Brain microvascular endothelial cell (primary cell): ENCODE measurements at regions not wholly inside any gene's neighbourhood (a gene's known extent, or its start where the extent isn't known, plus 50 kb on each side); places are given as distances from the start of the nearest gene placed in this dataset.
A peak's percentile ranks its signal among the peaks of the same experiment; 100 is the strongest.
"Not testable (repeated sequence)": the region's sequence is repeated elsewhere in the genome, so short reads cannot be mapped to it uniquely, and the experiment has no call there.

Source experiments
- DNase-seq: peaks from one replicate; pipeline ENCODE4 v3.0.0-alpha.2; 2020
- H3K27ac ChIP-seq: fragments of 250-450 bp; sonication (Bioruptor Pico); 2 replicates; pipeline ENCODE4 v1.5.1; 2020; ENCODE audit warnings: mild to moderate bottlenecking, moderate library complexity
- H3K27me3 ChIP-seq: fragments of 250-450 bp; sonication (Bioruptor Pico); replicated peaks from 2 replicates; pipeline ENCODE4 v1.5.1; 2020; ENCODE audit warnings: mild to moderate bottlenecking
- H3K36me3 ChIP-seq: fragments of 250-450 bp; sonication (Bioruptor Pico); replicated peaks from 2 replicates; pipeline ENCODE4 v1.5.1; 2020; ENCODE audit warnings: mild to moderate bottlenecking
- H3K4me3 ChIP-seq: 2 replicates; pipeline ENCODE4 v1.5.1; 2011; ENCODE audit warnings: low read depth, mild to moderate bottlenecking, control low read depth, low read length, moderate library complexity
- in situ Hi-C: cut with HindIII; loops from 2 replicates; pipeline ENCODE4 v1.10.0; 2017; ENCODE audit warnings: low sequenced_read_pairs, low pct_ligation_motif_present
- TF ChIP-seq, protein P1 (sequence below): IDR thresholded peaks from 2 replicates; pipeline ENCODE4 v1.5.1; 2011; ENCODE audit warnings: low read depth, mild to moderate bottlenecking, moderate library complexity, low read length, control low read depth, inconsistent platforms; ENCODE audit errors: missing control alignments

DNA sequence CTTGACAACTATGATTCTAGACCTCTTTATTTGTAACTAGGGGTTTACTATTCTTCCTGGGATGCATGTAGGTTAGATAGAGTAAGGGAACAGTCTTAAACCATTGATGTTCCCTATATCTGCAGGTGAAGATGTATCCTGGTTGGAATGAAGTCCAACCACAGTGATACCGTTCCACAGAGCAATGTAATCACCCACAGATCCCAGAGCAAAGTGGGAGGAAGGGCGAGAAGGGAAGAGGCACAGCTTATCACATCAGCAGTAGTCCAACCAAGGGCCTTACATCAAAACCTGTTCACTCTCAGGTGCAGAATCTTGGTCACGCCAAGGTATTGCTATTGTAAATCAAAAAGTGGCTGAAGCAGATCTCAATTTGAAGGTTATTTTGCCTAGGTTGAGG lies 61.8 kb upstream of the LIPC start:
- no peak overlapping the region for H3K4me3 ChIP-seq
- peak overlapping the region; percentile 24 for H3K27ac ChIP-seq
- no peak for DNase-seq
- H3K36me3 ChIP-seq, result no peaks in the 10 kb centered on the region
- H3K27me3 ChIP-seq, result no peaks in the 10 kb centered on the region
- in situ Hi-C loops, result no loop called here
- TF ChIP-seq, protein P1, sequence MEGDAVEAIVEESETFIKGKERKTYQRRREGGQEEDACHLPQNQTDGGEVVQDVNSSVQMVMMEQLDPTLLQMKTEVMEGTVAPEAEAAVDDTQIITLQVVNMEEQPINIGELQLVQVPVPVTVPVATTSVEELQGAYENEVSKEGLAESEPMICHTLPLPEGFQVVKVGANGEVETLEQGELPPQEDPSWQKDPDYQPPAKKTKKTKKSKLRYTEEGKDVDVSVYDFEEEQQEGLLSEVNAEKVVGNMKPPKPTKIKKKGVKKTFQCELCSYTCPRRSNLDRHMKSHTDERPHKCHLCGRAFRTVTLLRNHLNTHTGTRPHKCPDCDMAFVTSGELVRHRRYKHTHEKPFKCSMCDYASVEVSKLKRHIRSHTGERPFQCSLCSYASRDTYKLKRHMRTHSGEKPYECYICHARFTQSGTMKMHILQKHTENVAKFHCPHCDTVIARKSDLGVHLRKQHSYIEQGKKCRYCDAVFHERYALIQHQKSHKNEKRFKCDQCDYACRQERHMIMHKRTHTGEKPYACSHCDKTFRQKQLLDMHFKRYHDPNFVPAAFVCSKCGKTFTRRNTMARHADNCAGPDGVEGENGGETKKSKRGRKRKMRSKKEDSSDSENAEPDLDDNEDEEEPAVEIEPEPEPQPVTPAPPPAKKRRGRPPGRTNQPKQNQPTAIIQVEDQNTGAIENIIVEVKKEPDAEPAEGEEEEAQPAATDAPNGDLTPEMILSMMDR, result no peak

GRCh38 chr15:58374147-58374546 lies 57.6 kb upstream of the LIPC start:
- in situ Hi-C loops, result no loop called here
- no peak for DNase-seq
- no peak overlapping the region for H3K4me3 ChIP-seq

DNA sequence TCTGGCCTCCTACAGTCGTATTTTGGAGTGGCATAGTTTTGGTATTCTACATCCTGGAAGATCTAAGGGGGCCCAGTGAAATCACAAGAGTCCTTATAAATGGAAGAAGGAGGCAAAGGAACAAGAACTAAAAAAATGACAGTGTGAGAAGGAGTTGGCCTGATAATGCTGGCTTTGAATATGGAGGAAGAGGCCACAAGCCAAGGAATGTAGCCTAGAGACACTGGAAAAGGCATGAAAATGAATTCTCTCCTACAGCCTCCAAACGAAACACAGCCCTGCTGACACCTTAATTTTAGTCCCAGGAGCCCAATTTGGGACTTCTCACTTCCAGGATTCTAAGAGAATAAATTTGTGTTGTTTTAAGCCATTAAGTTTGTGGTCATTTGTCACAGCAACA lies 54.6 kb upstream of the LIPC start:
- Histone ChIP-seq H3K4me3 (no peak overlapping the region), H3K36me3 (no peaks in the 10 kb centered on the region), H3K27me3 (no peaks in the 10 kb centered on the region), H3K27ac (no peak overlapping the region)
- no peak for DNase-seq
- TF ChIP-seq, protein P1, result no peak
- in situ Hi-C loops, result no loop called here

More at GRCh38 chr15:58374147-58374546, 57.6 kb upstream of the LIPC start:
- Histone ChIP-seq H3K36me3 (no peaks in the 10 kb centered on the region), H3K27ac (no peak overlapping the region), H3K27me3 (no peaks in the 10 kb centered on the region)
- TF ChIP-seq, protein P1, result no peak

GRCh38 chr15:58378241-58379085 lies 53.3 kb upstream of the LIPC start:
- no peaks in the 10 kb centered on the region for H3K27me3 ChIP-seq
- no peak overlapping the region for H3K4me3 ChIP-seq
- H3K27ac ChIP-seq, result no peak overlapping the region
- peak; percentile 48 for DNase-seq
- in situ Hi-C loops, result no loop called here
- H3K36me3 ChIP-seq, result no peaks in the 10 kb centered on the region
- TF ChIP-seq, protein P1, result no peak

DNA sequence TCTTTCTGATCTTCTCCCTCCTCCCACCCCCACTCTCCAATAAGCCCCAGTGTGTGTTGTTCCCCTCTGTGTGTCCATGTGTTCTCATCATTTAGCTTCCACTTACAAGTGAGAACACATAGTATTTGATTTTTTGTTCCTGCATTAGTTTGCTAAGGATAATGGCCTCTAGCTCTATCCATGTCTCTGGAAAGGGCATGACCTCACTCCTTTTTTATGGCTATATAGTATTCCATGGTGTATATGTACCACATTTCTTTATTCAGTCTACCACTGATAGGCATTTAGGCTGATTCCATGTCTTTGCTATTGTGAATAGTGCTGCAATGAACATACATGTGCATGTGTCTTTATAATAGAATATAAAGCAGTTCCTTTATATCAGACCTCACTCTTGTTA lies 52.3 kb upstream of the LIPC start:
- H3K27me3 ChIP-seq, DNase-seq, in situ Hi-C loops, H3K4me3 ChIP-seq, H3K27ac ChIP-seq, H3K36me3 ChIP-seq: not testable (repeated sequence)

GRCh38 chr15:58380280-58380945 lies 51.4 kb upstream of the LIPC start:
- in situ Hi-C loops, result no loop called here
- Histone ChIP-seq H3K27me3 (no peaks in the 10 kb centered on the region), H3K36me3 (no peaks in the 10 kb centered on the region), H3K4me3 (no peak overlapping the region), H3K27ac (no peak overlapping the region)
- DNase-seq, result no peak
- TF ChIP-seq, protein P1, result no peak
